ENCODE measurements at regions not wholly inside any gene's neighbourhood (a gene's known extent, or its start where the extent isn't known, plus 50 kb on each side); places are given as distances from the start of the nearest gene placed in this dataset.
"Not testable (repeated sequence)": the region's sequence is repeated elsewhere in the genome, so short reads cannot be mapped to it uniquely, and the experiment has no call there.

- no peak overlapping the region for H3K9ac ChIP-seq (ENCODE audit: low read depth, low read length)
- no peaks in the 10 kb centered on the region for H3K36me3 ChIP-seq (ENCODE audit: control insufficient read depth, insufficient read depth, low read length)
- H3K27me3 ChIP-seq (ENCODE audit: control insufficient read depth, insufficient read depth, low read length), result no peaks in the 10 kb centered on the region
- H3K4me1 ChIP-seq (ENCODE audit: control insufficient read depth, insufficient read depth, low read length), result peaks cover 9% of the 10 kb centered on the region
- H3K27ac ChIP-seq (ENCODE audit: low read depth, low read length), result no peak overlapping the region
- no peak overlapping the region for H3K4me3 ChIP-seq (ENCODE audit: low read depth, low read length)
- H3K9me3 ChIP-seq (ENCODE audit: control insufficient read depth, insufficient read depth, low read length), result no peaks in the 10 kb centered on the region
Measured at GRCh38 chr17:51421525-51421924, 161.2 kb downstream of the UTP18 start.

DNA sequence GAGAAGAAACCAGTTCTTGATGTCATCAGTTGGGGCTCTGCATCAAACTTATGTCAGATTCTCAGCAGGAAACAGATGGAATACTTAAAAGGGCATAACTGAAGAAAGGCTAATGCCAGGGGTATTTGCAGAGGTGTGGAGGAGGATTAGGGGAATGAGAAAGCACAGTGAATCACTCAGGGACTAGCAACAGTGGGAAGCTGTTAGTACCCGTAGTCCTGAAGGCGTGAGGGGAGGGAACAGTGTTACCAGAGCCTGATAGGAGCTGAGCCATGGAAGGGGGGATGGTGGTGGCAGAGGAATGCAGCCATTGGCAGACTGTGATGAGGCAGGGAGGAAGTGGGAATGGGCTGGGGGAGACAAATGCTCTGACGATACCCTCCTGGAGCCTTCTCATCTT lies 162.3 kb downstream of the UTP18 start:
- no peaks in the 10 kb centered on the region for H3K9me3 ChIP-seq (ENCODE audit: control insufficient read depth, insufficient read depth, low read length)
- no peak overlapping the region for H3K27ac ChIP-seq (ENCODE audit: low read depth, low read length)
- H3K27me3 ChIP-seq (ENCODE audit: control insufficient read depth, insufficient read depth, low read length), result no peaks in the 10 kb centered on the region

GRCh38 chr17:51423421-51424160 lies 163.2 kb downstream of the UTP18 start:
- peaks cover 3% of the 10 kb centered on the region; the same call in 1 of the 2 replicates for H3K4me1 ChIP-seq (ENCODE audit: control insufficient read depth, insufficient read depth, low read length)
- H3K27me3 ChIP-seq (ENCODE audit: control insufficient read depth, insufficient read depth, low read length), result no peaks in the 10 kb centered on the region
- H3K9me3 ChIP-seq (ENCODE audit: control insufficient read depth, insufficient read depth, low read length), result no peaks in the 10 kb centered on the region
- no peak overlapping the region for H3K9ac ChIP-seq (ENCODE audit: low read depth, low read length)
- no peak overlapping the region for H3K27ac ChIP-seq (ENCODE audit: low read depth, low read length)
- H3K36me3 ChIP-seq (ENCODE audit: control insufficient read depth, insufficient read depth, low read length), result no peaks in the 10 kb centered on the region
- H3K4me3 ChIP-seq (ENCODE audit: low read depth, low read length), result no peak overlapping the region

More for the DNA sequence above, 162.3 kb downstream of the UTP18 start:
- no peak overlapping the region for H3K4me3 ChIP-seq (ENCODE audit: low read depth, low read length)
- no peaks in the 10 kb centered on the region for H3K36me3 ChIP-seq (ENCODE audit: control insufficient read depth, insufficient read depth, low read length)
- H3K9ac ChIP-seq (ENCODE audit: low read depth, low read length), result no peak overlapping the region
- H3K4me1 ChIP-seq (ENCODE audit: control insufficient read depth, insufficient read depth, low read length), result peaks cover 9% of the 10 kb centered on the region

- no peaks in the 10 kb centered on the region for H3K36me3 ChIP-seq (ENCODE audit: control insufficient read depth, insufficient read depth, low read length)
- H3K27me3 ChIP-seq (ENCODE audit: control insufficient read depth, insufficient read depth, low read length), result no peaks in the 10 kb centered on the region
- H3K27ac ChIP-seq (ENCODE audit: low read depth, low read length), result no peak overlapping the region
- H3K9ac ChIP-seq (ENCODE audit: low read depth, low read length), result no peak overlapping the region
- H3K4me1 ChIP-seq (ENCODE audit: control insufficient read depth, insufficient read depth, low read length), result no peaks in the 10 kb centered on the region
- 0 out of 2 replicates have a peak, but pooled peaks cover 3% of the 10 kb centered on the region for H3K9me3 ChIP-seq (ENCODE audit: control insufficient read depth, insufficient read depth, low read length)
- no peak overlapping the region for H3K4me3 ChIP-seq (ENCODE audit: low read depth, low read length)
Measured at GRCh38 chr17:51425773-51426172, 165.4 kb downstream of the UTP18 start.

GRCh38 chr17:51427323-51427811 lies 167.0 kb downstream of the UTP18 start:
- no peaks in the 10 kb centered on the region for H3K36me3 ChIP-seq (ENCODE audit: control insufficient read depth, insufficient read depth, low read length)
- no peak overlapping the region for H3K27ac ChIP-seq (ENCODE audit: low read depth, low read length)
- H3K9me3 ChIP-seq (ENCODE audit: control insufficient read depth, insufficient read depth, low read length), result 0 out of 2 replicates have a peak, but pooled peaks cover 3% of the 10 kb centered on the region
- no peak overlapping the region for H3K4me3 ChIP-seq (ENCODE audit: low read depth, low read length)
- H3K9ac ChIP-seq (ENCODE audit: low read depth, low read length), result no peak overlapping the region
- H3K27me3 ChIP-seq (ENCODE audit: control insufficient read depth, insufficient read depth, low read length), result no peaks in the 10 kb centered on the region
- no peaks in the 10 kb centered on the region for H3K4me1 ChIP-seq (ENCODE audit: control insufficient read depth, insufficient read depth, low read length)

GRCh38 chr17:51427856-51428255 lies 167.5 kb downstream of the UTP18 start:
- H3K9me3 ChIP-seq (ENCODE audit: control insufficient read depth, insufficient read depth, low read length), result 0 out of 2 replicates have a peak, but pooled peaks cover 3% of the 10 kb centered on the region

GRCh38 chr17:51428668-51429495 lies 168.5 kb downstream of the UTP18 start:
- H3K9ac ChIP-seq (ENCODE audit: low read depth, low read length), result no peak overlapping the region
- no peaks in the 10 kb centered on the region for H3K4me1 ChIP-seq (ENCODE audit: control insufficient read depth, insufficient read depth, low read length)
- H3K27me3 ChIP-seq (ENCODE audit: control insufficient read depth, insufficient read depth, low read length), result no peaks in the 10 kb centered on the region
- no peak overlapping the region for H3K4me3 ChIP-seq (ENCODE audit: low read depth, low read length)
- H3K9me3 ChIP-seq (ENCODE audit: control insufficient read depth, insufficient read depth, low read length), result 0 out of 2 replicates have a peak, but pooled peaks cover 3% of the 10 kb centered on the region
- H3K36me3 ChIP-seq (ENCODE audit: control insufficient read depth, insufficient read depth, low read length), result no peaks in the 10 kb centered on the region
- no peak overlapping the region for H3K27ac ChIP-seq (ENCODE audit: low read depth, low read length)

More at GRCh38 chr17:51427856-51428255, 167.5 kb downstream of the UTP18 start:
- H3K36me3 ChIP-seq (ENCODE audit: control insufficient read depth, insufficient read depth, low read length), result no peaks in the 10 kb centered on the region
- no peaks in the 10 kb centered on the region for H3K4me1 ChIP-seq (ENCODE audit: control insufficient read depth, insufficient read depth, low read length)
- H3K27me3 ChIP-seq (ENCODE audit: control insufficient read depth, insufficient read depth, low read length), result no peaks in the 10 kb centered on the region
- no peak overlapping the region for H3K9ac ChIP-seq (ENCODE audit: low read depth, low read length)
- H3K27ac ChIP-seq (ENCODE audit: low read depth, low read length), result no peak overlapping the region
- no peak overlapping the region for H3K4me3 ChIP-seq (ENCODE audit: low read depth, low read length)

DNA sequence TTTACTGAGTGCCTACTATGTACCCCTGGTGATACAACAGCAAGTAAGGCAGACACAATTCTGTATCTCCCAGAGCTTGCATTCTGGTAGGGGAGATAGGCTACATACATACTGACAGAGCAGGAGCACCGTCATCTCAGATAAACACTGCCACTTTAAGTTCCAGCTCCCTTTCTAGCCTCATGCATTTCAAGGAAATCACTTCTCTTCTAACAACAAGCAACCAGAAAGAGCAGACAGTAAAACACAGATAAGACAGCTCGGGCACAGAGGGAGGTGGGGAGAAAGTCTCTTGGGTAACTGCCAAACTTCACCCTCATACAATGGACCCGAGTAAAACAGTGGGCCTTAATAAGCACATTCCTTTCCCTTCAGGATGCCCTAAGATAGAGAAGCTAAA lies 169.6 kb downstream of the UTP18 start:
- H3K36me3 ChIP-seq (ENCODE audit: control insufficient read depth, insufficient read depth, low read length); H3K4me1 ChIP-seq (ENCODE audit: control insufficient read depth, insufficient read depth, low read length); H3K9me3 ChIP-seq (ENCODE audit: control insufficient read depth, insufficient read depth, low read length); H3K27me3 ChIP-seq (ENCODE audit: control insufficient read depth, insufficient read depth, low read length); H3K9ac ChIP-seq (ENCODE audit: low read depth, low read length); H3K4me3 ChIP-seq (ENCODE audit: low read depth, low read length); H3K27ac ChIP-seq (ENCODE audit: low read depth, low read length): not testable (repeated sequence)

DNA sequence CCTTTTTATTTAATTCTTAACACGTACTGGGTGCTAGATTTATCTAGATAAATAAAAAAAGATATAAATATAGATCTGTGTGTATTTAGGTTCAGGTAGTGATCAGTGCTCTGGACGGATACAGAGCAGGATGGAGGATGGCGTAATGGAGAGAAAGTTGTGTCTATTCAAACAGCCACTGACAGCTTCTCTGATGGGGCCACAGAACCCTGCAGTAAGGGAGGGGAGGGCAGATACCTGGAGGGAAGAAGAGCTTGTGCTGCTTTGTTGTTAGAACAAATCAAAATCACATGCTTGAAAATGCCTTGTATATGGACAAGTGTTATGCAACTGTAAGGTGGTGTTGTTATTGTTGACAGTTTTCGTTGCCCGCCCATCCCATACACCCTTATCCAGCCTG lies 170.2 kb downstream of the UTP18 start:
- Histone ChIP-seq H3K27ac (ENCODE audit: low read depth, low read length) (no peak overlapping the region), H3K4me3 (ENCODE audit: low read depth, low read length) (no peak overlapping the region), H3K36me3 (ENCODE audit: control insufficient read depth, insufficient read depth, low read length) (no peaks in the 10 kb centered on the region), H3K27me3 (ENCODE audit: control insufficient read depth, insufficient read depth, low read length) (no peaks in the 10 kb centered on the region), H3K9me3 (ENCODE audit: control insufficient read depth, insufficient read depth, low read length) (0 out of 2 replicates have a peak, but pooled peaks cover 3% of the 10 kb centered on the region), H3K9ac (ENCODE audit: low read depth, low read length) (no peak overlapping the region), H3K4me1 (ENCODE audit: control insufficient read depth, insufficient read depth, low read length) (peaks cover 4% of the 10 kb centered on the region)

- Histone ChIP-seq H3K9me3 (ENCODE audit: control insufficient read depth, insufficient read depth, low read length) (0 out of 2 replicates have a peak, but pooled peaks cover 3% of the 10 kb centered on the region), H3K9ac (ENCODE audit: low read depth, low read length) (no peak overlapping the region), H3K27me3 (ENCODE audit: control insufficient read depth, insufficient read depth, low read length) (no peaks in the 10 kb centered on the region), H3K4me3 (ENCODE audit: low read depth, low read length) (no peak overlapping the region), H3K4me1 (ENCODE audit: control insufficient read depth, insufficient read depth, low read length) (peaks cover 4% of the 10 kb centered on the region), H3K27ac (ENCODE audit: low read depth, low read length) (no peak overlapping the region), H3K36me3 (ENCODE audit: control insufficient read depth, insufficient read depth, low read length) (no peaks in the 10 kb centered on the region)
Measured at GRCh38 chr17:51434434-51435170, 174.3 kb downstream of the UTP18 start.

Measured in HUES48 (cell line).